ENCODE measurements at regions not wholly inside any gene's neighbourhood (a gene's known extent, or its start where the extent isn't known, plus 50 kb on each side); places are given as distances from the start of the nearest gene placed in this dataset.

DNA sequence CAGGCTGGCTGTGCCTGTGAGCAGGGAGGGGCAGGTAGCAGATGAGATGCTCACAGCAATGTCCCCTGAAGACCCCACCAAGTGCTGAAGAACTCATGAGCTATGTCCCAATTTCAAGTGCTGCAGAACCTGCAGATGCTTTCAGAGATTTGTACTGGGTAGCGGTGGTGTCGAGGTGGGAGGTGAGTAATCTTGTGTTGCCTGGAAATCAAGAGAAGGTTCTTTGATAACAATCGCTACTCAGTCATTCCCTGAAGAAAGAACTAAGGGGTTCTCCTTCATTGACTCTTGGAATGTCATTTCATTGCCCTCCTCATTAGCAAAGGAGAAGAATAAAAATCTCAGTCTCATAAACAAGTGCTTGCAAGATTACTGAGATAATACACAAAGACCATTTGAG lies 246.4 kb downstream of the EMX2 start (continued):
- TF ChIP-seq ZNF462 (CRISPR knock-in tag; IDR thresholded peaks at IDR 0.05) (no peak), REST (IDR thresholded peaks at IDR 0.05; ENCODE audit: unreplicated experiment) (no peak), JUNB (IDR thresholded peaks at IDR 0.05; ENCODE audit: unreplicated experiment) (no peak), ZNF331 (CRISPR knock-in tag; IDR thresholded peaks at IDR 0.05; ENCODE audit: low read depth) (no peak), EZH2phosphoT487 (IDR thresholded peaks at IDR 0.05; ENCODE audit: unreplicated experiment) (no peak), CREB1 (CRISPR knock-in tag; IDR thresholded peaks at IDR 0.05; ENCODE audit: low read depth) (no peak), ZNF114 (CRISPR knock-in tag; IDR thresholded peaks at IDR 0.05) (no peak), EZH2 (IDR thresholded peaks at IDR 0.05; ENCODE audit: low read depth, unreplicated experiment) (no peak), CTCF (conservative IDR thresholded peaks at IDR 0.05; ENCODE audit: low read depth in 2 of 2) (no peak), POLR2AphosphoS5 (IDR thresholded peaks at IDR 0.05; ENCODE audit: low read depth) (no peak)

Measured in GM23338 (cell line).